ENCODE measurements at regions not wholly inside any gene's neighbourhood (a gene's known extent, or its start where the extent isn't known, plus 50 kb on each side); places are given as distances from the start of the nearest gene placed in this dataset.
A peak's percentile ranks its signal among the peaks of the same experiment; 100 is the strongest.

DNA sequence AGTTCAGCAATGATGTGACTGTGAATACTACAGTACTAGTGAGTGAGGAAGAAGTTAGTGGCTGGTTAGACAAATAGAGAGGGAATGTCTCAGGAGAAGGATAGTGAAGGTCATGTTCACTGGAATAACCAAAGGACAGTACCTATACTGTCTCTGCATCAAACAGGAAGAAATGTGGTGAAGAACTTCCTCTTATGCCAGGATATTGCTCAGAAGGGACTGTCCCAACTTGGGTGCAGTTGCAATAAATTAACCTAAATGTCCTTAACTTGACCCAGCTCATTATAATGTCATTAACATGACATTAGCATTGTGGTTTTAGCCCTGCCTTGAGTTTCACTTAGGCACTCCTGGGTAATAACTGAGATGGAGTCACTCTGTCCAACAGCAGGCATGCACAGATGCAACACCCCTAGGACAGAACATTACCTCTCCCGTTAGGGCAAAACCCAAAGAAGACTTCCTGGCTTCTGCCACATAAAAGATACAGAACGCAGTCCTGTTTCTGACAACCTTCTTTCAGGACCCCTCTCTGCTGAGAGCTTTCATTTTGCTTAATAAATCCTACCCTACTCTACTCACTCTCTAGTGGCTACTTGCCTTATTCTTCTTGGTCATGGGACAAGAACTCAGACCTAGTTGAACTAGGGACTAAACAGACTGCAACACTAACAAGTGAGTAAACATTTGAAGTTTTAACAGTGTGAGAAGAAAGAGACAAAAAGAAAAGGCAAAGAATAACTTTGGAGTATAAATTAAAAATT is 1591.6 kb upstream of the MIR17HG start:
- DNase-seq (ENCODE audit: low read depth, low spot score): no peak
- in situ Hi-C loops (cut with HindIII; ENCODE audit: low sequenced_read_pairs): no loop called here
- TF ChIP-seq, protein P1, sequence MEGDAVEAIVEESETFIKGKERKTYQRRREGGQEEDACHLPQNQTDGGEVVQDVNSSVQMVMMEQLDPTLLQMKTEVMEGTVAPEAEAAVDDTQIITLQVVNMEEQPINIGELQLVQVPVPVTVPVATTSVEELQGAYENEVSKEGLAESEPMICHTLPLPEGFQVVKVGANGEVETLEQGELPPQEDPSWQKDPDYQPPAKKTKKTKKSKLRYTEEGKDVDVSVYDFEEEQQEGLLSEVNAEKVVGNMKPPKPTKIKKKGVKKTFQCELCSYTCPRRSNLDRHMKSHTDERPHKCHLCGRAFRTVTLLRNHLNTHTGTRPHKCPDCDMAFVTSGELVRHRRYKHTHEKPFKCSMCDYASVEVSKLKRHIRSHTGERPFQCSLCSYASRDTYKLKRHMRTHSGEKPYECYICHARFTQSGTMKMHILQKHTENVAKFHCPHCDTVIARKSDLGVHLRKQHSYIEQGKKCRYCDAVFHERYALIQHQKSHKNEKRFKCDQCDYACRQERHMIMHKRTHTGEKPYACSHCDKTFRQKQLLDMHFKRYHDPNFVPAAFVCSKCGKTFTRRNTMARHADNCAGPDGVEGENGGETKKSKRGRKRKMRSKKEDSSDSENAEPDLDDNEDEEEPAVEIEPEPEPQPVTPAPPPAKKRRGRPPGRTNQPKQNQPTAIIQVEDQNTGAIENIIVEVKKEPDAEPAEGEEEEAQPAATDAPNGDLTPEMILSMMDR (IDR thresholded peaks at IDR 0.05; ENCODE audit: low read depth, low read length): no peak
- no peak overlapping the region for H3K4me3 ChIP-seq (ENCODE audit: low read depth, low read length)

DNA sequence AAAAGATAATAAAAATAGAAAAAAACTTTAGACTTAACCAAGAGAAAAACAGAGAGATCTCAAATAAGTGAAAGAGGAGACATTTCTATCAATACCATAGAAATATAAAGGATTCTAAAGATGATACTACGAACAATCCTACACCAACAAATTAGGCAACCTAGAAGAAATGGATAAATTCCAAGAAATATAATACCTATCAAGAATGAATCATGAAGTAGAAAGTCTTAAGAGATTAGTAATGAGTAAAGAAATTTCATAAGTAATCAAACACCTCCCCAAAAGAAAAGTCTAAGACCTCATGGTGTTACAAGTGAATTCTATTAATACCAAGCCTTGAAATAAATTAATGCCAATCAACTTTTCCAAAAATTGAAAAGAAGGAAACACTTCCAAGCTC is 1584.5 kb upstream of the MIR17HG start:
- in situ Hi-C loops (cut with HindIII; ENCODE audit: low sequenced_read_pairs): no loop called here
- H3K4me3 ChIP-seq (ENCODE audit: low read depth, low read length): no peak overlapping the region
- peak; percentile 18 for DNase-seq (ENCODE audit: low read depth, low spot score)
- TF ChIP-seq, protein P1 (IDR thresholded peaks at IDR 0.05; ENCODE audit: low read depth, low read length): no peak

DNA sequence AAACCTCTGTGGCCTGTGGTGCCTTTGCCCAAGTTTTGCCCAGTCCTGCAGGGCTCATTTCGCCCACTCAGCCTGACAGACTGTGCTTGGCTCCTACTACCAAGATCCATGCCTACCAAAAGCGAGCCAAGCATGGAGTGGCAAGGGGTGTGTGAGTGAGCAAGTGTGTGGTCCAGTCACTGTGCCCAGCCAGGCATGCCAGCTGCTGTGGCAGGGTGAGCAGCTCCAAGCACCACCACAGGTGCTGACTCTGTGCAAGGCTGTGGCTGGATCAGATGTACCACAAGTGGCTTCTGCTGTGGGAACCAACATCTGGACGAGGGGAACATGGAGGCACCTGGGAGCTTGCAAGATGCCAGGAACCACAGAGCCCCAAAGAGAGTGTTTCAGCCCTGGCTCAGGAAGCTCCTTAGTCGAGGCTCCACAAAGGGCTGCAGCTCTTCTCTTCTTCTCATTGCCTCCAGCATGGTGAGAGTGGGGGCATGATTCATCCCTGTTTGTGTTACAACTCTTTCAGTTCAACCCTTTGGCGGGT is 1564.2 kb upstream of the MIR17HG start:
- TF ChIP-seq, protein P1 (IDR thresholded peaks at IDR 0.05; ENCODE audit: low read depth, low read length): no peak
- no peak for DNase-seq (ENCODE audit: low read depth, low spot score)
- in situ Hi-C loops (cut with HindIII; ENCODE audit: low sequenced_read_pairs): no loop called here
- H3K4me3 ChIP-seq (ENCODE audit: low read depth, low read length): no peak overlapping the region

DNA sequence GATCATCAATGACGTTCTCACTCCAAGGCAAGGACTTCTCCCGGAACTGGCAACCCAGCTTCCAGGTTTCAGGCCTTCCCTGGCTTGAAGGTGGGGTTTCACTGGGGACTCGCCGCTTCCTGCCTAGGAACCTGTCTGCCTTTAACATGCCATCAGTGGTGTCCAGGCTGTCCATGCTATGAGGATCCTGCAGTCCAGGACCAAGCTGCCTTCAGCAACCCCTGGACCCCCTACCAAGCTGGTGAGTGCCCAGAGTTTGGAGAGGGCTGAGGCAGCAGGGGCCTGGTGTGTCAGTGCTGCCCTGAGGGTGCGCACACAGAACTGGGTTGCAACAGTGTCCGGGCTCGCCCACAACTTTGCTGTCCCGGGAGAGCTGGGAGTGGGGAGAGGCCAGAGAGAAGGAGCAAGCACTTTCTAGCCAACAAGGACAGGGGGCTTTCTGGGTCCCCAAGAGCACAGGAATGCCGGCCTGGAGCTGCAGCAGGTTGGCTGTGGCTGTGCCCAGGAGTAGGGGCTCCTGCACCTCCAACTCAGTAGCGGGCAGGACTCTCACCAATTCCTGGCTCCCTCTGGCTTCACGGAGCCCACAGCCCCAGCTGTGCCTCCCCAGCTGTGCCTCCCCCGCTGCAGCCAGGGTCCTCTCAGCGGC is 1563.2 kb upstream of the MIR17HG start:
- no peak for DNase-seq (ENCODE audit: low read depth, low spot score)
- no peak overlapping the region for H3K4me3 ChIP-seq (ENCODE audit: low read depth, low read length)
- TF ChIP-seq, protein P1 (IDR thresholded peaks at IDR 0.05; ENCODE audit: low read depth, low read length): no peak
- in situ Hi-C loops (cut with HindIII; ENCODE audit: low sequenced_read_pairs): no loop called here

DNA sequence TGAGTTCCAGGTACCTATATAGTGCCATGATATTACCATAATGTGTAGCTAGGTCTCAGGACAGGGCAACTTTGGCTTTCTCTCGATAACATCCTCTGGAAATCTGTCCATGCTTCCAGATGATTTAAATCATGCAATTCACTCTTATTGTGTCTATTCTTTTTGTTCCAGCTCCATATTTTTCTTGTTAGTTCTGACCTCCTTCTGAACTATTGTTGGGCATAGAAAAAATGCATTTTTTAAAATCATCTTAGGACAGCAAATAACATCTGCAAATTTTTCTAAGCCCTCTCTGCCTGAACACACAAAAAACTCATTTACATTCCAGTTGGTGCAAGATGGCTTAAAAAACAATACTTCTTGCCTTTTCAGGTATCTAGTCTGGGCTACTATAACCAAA is 1561.0 kb upstream of the MIR17HG start:
- TF ChIP-seq, protein P1 (IDR thresholded peaks at IDR 0.05; ENCODE audit: low read depth, low read length): no peak
- no peak for DNase-seq (ENCODE audit: low read depth, low spot score)
- in situ Hi-C loops (cut with HindIII; ENCODE audit: low sequenced_read_pairs): no loop called here
- no peak overlapping the region for H3K4me3 ChIP-seq (ENCODE audit: low read depth, low read length)

DNA sequence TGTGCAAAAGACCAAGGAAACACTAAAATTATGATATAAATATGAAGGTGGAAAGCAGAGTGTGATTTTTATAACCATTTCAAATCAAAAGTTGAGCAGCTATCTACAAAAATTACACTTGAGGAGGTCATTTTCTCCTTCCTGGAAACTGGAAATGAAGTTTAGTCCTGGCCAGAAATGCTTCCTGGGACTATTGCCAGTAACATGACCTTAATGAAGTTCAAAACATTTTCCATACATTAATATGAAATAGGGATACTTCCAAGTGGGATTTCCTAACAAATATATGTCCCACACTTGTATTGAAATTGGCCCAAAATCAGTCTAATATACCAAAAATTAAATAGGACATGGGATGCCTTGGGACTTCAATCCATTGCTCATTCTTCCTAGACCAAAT is 1556.8 kb upstream of the MIR17HG start:
- TF ChIP-seq, protein P1 (IDR thresholded peaks at IDR 0.05; ENCODE audit: low read depth, low read length): no peak
- H3K4me3 ChIP-seq (ENCODE audit: low read depth, low read length): no peak overlapping the region
- in situ Hi-C loops (cut with HindIII; ENCODE audit: low sequenced_read_pairs): no loop called here
- DNase-seq (ENCODE audit: low read depth, low spot score): no peak

All from astrocyte of the spinal cord (primary cell).